OCI-LY1 (cell line): ENCODE measurements at regions not wholly inside any gene's neighbourhood (a gene's known extent, or its start where the extent isn't known, plus 50 kb on each side); places are given as distances from the start of the nearest gene placed in this dataset.

Experiments used
- H2AFZ ChIP-seq: fragments of 200-600 bp; sonication (generic), shearing (Covaris generic); 2 replicates; pipeline ENCODE4 v1.6.0; 2014; ENCODE audit warnings: antibody characterized with exemption, mild to moderate bottlenecking, low read length
- H3F3A ChIP-seq: fragments of 200-600 bp; sonication (generic), shearing (Covaris generic); 2 replicates; pipeline ENCODE4 v1.6.0; 2014; ENCODE audit warnings: mild to moderate bottlenecking, antibody characterized with exemption, low read length, moderate library complexity; ENCODE audit not compliant: insufficient read depth
- H3K27ac ChIP-seq: fragments of 200-600 bp; sonication (generic); 2 replicates; pipeline ENCODE4 v1.5.1; 2014; ENCODE audit warnings: low read length, mixed run types, mild to moderate bottlenecking, low read depth; ENCODE audit not compliant: poor library complexity, severe bottlenecking
- H3K27me3 ChIP-seq: fragments of 200-600 bp; sonication (generic); 2 replicates; pipeline ENCODE4 v1.6.0; 2014; ENCODE audit warnings: antibody characterized with exemption, mild to moderate bottlenecking, low read length, moderate library complexity; ENCODE audit not compliant: insufficient read depth
- H3K36me3 ChIP-seq: fragments of 200-600 bp; sonication (generic); 2 replicates; pipeline ENCODE4 v1.6.1; 2014; ENCODE audit warnings: mild to moderate bottlenecking, antibody characterized with exemption, low read length, moderate library complexity, mixed read lengths; ENCODE audit not compliant: insufficient read depth
- H3K4me1 ChIP-seq: fragments of 200-600 bp; sonication (generic); 2 replicates; pipeline ENCODE4 v1.5.1; 2014; ENCODE audit warnings: mild to moderate bottlenecking, low read length, moderate library complexity; ENCODE audit not compliant: insufficient read depth, severe bottlenecking
- H3K4me2 ChIP-seq: fragments of 200-600 bp; sonication (generic), shearing (Covaris generic); 2 replicates; pipeline ENCODE4 v1.6.1; 2014; ENCODE audit warnings: low read length
- H3K4me3 ChIP-seq: fragments of 200-600 bp; sonication (generic); 2 replicates; pipeline ENCODE4 v1.5.1; 2014; ENCODE audit warnings: low read length, low read depth, mild to moderate bottlenecking, mixed read lengths; ENCODE audit not compliant: poor library complexity, severe bottlenecking
- H3K79me2 ChIP-seq: fragments of 200-600 bp; shearing (Covaris generic); 2 replicates; pipeline ENCODE4 v1.6.1; 2016; ENCODE audit warnings: mixed run types, low read length, mixed read lengths; ENCODE audit not compliant: insufficient read depth
- H3K9ac ChIP-seq: fragments of 200-600 bp; sonication (generic), shearing (Covaris generic); 2 replicates; pipeline ENCODE4 v1.6.1; 2014; ENCODE audit warnings: mild to moderate bottlenecking, low read length, mixed read lengths
- H3K9me2 ChIP-seq: fragments of 200-600 bp; sonication (generic), shearing (Covaris generic); 2 replicates; pipeline ENCODE4 v1.6.1; 2014; ENCODE audit warnings: low read depth, mild to moderate bottlenecking, low read length, mixed read lengths
- H3K9me3 ChIP-seq: fragments of 200-600 bp; shearing (Covaris generic); 2 replicates; pipeline ENCODE4 v1.6.1; 2014; ENCODE audit warnings: low read length, mixed read lengths
- H4K20me1 ChIP-seq: fragments of 200-600 bp; sonication (generic), shearing (Covaris generic); 2 replicates; pipeline ENCODE4 v1.6.0; 2016; ENCODE audit warnings: mild to moderate bottlenecking, low read length; ENCODE audit not compliant: insufficient read depth
- EZH2 ChIP-seq: fragments of 200-600 bp; sonication (generic), shearing (Covaris generic); IDR thresholded peaks from 2 replicates; pipeline ENCODE4 v1.8.0; 2017; ENCODE audit warnings: borderline replicate concordance, mixed run types, mild to moderate bottlenecking, antibody characterized with exemption, low read length, moderate library complexity, mixed read lengths
- TF ChIP-seq, protein P1 (sequence below): fragments of 200-600 bp; sonication (generic), shearing (Covaris generic); IDR thresholded peaks from 2 replicates; pipeline ENCODE4 v1.5.1; 2017; ENCODE audit warnings: mild to moderate bottlenecking, antibody characterized with exemption, low read length, moderate library complexity, mixed read lengths

DNA sequence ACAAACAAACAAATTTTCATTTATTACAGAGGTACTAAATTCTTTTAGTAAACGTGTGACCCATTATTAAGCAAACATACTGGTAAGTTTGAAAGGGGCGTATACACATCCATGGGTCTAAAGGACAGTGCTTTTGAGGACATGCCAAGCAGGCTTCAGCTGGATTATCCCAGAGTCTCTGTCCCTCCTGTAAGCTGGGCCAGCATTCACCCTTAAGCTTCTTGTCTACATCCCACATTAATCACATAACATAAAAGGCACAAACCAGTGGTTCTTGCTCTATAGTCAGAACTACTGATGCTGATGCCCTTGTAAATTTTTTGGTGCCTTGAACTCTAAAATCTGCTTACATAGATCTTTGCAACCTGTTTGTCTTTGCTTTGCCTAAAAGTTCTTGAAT is 150.8 kb upstream of the BNIP2 start:
- Histone ChIP-seq H3K79me2 (no peaks in the 10 kb centered on the region), H3K27ac (no peak overlapping the region), H3F3A (no peaks in the 10 kb centered on the region), H3K4me3 (no peak overlapping the region), H3K4me2 (no peak overlapping the region), H3K36me3 (no peaks in the 10 kb centered on the region), H2AFZ (no peak overlapping the region), H3K9me2 (no peaks in the 10 kb centered on the region), H3K4me1 (no peaks in the 10 kb centered on the region), H3K9me3 (no peaks in the 10 kb centered on the region), H4K20me1 (no peaks in the 10 kb centered on the region), H3K9ac (no peak overlapping the region), H3K27me3 (no peaks in the 10 kb centered on the region)
- TF ChIP-seq EZH2 = no peak
- TF ChIP-seq, protein P1, sequence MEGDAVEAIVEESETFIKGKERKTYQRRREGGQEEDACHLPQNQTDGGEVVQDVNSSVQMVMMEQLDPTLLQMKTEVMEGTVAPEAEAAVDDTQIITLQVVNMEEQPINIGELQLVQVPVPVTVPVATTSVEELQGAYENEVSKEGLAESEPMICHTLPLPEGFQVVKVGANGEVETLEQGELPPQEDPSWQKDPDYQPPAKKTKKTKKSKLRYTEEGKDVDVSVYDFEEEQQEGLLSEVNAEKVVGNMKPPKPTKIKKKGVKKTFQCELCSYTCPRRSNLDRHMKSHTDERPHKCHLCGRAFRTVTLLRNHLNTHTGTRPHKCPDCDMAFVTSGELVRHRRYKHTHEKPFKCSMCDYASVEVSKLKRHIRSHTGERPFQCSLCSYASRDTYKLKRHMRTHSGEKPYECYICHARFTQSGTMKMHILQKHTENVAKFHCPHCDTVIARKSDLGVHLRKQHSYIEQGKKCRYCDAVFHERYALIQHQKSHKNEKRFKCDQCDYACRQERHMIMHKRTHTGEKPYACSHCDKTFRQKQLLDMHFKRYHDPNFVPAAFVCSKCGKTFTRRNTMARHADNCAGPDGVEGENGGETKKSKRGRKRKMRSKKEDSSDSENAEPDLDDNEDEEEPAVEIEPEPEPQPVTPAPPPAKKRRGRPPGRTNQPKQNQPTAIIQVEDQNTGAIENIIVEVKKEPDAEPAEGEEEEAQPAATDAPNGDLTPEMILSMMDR = no peak

DNA sequence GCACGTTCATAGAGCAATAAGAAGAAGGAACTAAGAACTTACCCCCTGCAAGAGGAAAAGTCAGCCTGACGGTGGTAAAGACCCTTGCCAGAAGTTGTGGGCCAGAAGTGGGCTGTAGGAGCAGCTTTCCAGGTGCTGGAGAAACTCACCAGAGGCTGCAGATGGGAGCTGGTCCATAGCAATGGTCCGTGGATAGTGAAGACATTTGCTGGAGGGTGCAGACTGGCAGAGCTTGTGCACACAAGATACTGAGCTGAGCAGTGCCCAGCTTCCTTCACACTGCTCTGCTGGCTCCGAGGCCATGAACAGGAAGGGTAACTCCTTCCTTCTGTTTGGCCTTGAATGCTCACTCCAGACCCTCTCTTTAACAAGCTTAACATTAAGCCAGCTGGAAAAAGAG is 149.8 kb upstream of the BNIP2 start:
- Histone ChIP-seq H4K20me1 (no peaks in the 10 kb centered on the region), H3K9me2 (no peaks in the 10 kb centered on the region), H3K9ac (no peak overlapping the region), H3K4me1 (no peaks in the 10 kb centered on the region), H2AFZ (no peak overlapping the region), H3F3A (no peaks in the 10 kb centered on the region), H3K79me2 (no peaks in the 10 kb centered on the region), H3K9me3 (no peaks in the 10 kb centered on the region), H3K4me3 (no peak overlapping the region), H3K4me2 (no peak overlapping the region), H3K36me3 (no peaks in the 10 kb centered on the region), H3K27me3 (no peaks in the 10 kb centered on the region), H3K27ac (no peak overlapping the region)
- TF ChIP-seq EZH2 = no peak
- TF ChIP-seq, protein P1 = no peak

DNA sequence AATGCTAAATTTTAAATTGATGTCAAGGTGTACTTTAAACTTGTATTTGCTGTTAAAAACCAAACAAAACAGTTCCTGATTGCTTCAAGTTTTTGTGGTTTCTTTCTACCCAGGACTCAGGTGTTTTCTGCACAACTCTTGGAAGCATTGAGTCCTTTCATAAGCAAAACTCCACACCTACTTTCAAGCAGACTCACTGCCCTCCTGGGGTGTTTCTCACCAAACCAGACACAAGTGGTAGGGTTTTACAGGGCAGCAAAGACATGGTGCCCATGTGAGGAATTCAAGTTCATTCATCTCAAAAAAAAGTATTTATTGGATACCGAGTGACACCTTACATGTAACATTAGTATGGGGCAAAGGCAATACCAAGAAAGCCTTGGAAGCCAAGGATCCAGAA is 146.7 kb upstream of the BNIP2 start:
- Histone ChIP-seq H4K20me1 (no peaks in the 10 kb centered on the region), H3F3A (no peaks in the 10 kb centered on the region), H3K36me3 (no peaks in the 10 kb centered on the region), H3K79me2 (no peaks in the 10 kb centered on the region), H3K9me2 (no peaks in the 10 kb centered on the region), H3K4me2 (no peak overlapping the region), H2AFZ (no peak overlapping the region), H3K9ac (no peak overlapping the region), H3K27ac (no peak overlapping the region), H3K27me3 (no peaks in the 10 kb centered on the region), H3K4me3 (no peak overlapping the region), H3K4me1 (no peaks in the 10 kb centered on the region), H3K9me3 (no peaks in the 10 kb centered on the region)
- TF ChIP-seq EZH2 = no peak
- TF ChIP-seq, protein P1 = no peak
